ENCODE measurements at regions not wholly inside any gene's neighbourhood (a gene's known extent, or its start where the extent isn't known, plus 50 kb on each side); places are given as distances from the start of the nearest gene placed in this dataset.

DNA sequence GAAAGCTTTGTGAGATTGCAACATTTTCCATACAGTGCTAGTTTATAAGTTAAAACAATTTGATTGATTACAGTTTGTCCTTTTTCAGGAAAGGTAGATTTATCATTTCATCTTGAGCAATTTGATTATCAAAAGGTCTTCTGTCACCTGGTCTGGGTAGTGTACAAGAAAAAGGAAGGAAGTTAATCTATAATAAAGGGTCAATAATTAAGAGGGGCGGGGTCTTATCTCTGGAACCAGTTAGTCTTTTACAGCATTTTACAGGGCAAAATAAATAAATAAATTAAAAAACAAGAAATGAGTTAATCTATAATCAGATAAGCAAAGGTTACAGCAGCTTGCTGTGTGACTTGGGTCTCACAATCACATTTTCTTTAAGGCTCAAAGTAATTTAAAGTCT lies 277.8 kb upstream of the GYPC start (continued):
- TF ChIP-seq, protein P1, sequence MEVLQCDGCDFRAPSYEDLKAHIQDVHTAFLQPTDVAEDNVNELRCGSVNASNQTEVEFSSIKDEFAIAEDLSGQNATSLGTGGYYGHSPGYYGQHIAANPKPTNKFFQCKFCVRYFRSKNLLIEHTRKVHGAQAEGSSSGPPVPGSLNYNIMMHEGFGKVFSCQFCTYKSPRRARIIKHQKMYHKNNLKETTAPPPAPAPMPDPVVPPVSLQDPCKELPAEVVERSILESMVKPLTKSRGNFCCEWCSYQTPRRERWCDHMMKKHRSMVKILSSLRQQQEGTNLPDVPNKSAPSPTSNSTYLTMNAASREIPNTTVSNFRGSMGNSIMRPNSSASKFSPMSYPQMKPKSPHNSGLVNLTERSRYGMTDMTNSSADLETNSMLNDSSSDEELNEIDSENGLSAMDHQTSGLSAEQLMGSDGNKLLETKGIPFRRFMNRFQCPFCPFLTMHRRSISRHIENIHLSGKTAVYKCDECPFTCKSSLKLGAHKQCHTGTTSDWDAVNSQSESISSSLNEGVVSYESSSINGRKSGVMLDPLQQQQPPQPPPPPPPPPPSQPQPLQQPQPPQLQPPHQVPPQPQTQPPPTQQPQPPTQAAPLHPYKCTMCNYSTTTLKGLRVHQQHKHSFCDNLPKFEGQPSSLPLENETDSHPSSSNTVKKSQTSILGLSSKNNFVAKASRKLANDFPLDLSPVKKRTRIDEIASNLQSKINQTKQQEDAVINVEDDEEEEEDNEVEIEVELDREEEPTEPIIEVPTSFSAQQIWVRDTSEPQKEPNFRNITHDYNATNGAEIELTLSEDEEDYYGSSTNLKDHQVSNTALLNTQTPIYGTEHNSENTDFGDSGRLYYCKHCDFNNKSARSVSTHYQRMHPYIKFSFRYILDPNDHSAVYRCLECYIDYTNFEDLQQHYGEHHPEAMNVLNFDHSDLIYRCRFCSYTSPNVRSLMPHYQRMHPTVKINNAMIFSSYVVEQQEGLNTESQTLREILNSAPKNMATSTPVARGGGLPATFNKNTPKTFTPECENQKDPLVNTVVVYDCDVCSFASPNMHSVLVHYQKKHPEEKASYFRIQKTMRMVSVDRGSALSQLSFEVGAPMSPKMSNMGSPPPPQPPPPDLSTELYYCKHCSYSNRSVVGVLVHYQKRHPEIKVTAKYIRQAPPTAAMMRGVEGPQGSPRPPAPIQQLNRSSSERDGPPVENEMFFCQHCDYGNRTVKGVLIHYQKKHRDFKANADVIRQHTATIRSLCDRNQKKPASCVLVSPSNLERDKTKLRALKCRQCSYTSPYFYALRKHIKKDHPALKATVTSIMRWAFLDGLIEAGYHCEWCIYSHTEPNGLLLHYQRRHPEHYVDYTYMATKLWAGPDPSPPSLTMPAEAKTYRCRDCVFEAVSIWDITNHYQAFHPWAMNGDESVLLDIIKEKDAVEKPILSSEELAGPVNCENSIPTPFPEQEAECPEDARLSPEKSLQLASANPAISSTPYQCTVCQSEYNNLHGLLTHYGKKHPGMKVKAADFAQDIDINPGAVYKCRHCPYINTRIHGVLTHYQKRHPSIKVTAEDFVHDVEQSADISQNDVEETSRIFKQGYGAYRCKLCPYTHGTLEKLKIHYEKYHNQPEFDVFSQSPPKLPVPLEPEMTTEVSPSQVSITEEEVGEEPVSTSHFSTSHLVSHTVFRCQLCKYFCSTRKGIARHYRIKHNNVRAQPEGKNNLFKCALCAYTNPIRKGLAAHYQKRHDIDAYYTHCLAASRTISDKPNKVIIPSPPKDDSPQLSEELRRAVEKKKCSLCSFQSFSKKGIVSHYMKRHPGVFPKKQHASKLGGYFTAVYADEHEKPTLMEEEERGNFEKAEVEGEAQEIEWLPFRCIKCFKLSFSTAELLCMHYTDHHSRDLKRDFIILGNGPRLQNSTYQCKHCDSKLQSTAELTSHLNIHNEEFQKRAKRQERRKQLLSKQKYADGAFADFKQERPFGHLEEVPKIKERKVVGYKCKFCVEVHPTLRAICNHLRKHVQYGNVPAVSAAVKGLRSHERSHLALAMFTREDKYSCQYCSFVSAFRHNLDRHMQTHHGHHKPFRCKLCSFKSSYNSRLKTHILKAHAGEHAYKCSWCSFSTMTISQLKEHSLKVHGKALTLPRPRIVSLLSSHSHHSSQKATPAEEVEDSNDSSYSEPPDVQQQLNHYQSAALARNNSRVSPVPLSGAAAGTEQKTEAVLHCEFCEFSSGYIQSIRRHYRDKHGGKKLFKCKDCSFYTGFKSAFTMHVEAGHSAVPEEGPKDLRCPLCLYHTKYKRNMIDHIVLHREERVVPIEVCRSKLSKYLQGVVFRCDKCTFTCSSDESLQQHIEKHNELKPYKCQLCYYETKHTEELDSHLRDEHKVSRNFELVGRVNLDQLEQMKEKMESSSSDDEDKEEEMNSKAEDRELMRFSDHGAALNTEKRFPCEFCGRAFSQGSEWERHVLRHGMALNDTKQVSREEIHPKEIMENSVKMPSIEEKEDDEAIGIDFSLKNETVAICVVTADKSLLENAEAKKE (CRISPR knock-in tag; IDR thresholded peaks at IDR 0.05) = no peak
- TF ChIP-seq EZH2phosphoT487 (IDR thresholded peaks at IDR 0.05; ENCODE audit: unreplicated experiment) (no peak), EZH2 (IDR thresholded peaks at IDR 0.05; ENCODE audit: low read depth, unreplicated experiment) (no peak), STAT1 (IDR thresholded peaks at IDR 0.05; ENCODE audit: unreplicated experiment) (no peak)
- TF ChIP-seq, protein P2, sequence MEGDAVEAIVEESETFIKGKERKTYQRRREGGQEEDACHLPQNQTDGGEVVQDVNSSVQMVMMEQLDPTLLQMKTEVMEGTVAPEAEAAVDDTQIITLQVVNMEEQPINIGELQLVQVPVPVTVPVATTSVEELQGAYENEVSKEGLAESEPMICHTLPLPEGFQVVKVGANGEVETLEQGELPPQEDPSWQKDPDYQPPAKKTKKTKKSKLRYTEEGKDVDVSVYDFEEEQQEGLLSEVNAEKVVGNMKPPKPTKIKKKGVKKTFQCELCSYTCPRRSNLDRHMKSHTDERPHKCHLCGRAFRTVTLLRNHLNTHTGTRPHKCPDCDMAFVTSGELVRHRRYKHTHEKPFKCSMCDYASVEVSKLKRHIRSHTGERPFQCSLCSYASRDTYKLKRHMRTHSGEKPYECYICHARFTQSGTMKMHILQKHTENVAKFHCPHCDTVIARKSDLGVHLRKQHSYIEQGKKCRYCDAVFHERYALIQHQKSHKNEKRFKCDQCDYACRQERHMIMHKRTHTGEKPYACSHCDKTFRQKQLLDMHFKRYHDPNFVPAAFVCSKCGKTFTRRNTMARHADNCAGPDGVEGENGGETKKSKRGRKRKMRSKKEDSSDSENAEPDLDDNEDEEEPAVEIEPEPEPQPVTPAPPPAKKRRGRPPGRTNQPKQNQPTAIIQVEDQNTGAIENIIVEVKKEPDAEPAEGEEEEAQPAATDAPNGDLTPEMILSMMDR (conservative IDR thresholded peaks at IDR 0.05; ENCODE audit: low read depth in 2 of 2) = no peak
- TF ChIP-seq, protein P3, sequence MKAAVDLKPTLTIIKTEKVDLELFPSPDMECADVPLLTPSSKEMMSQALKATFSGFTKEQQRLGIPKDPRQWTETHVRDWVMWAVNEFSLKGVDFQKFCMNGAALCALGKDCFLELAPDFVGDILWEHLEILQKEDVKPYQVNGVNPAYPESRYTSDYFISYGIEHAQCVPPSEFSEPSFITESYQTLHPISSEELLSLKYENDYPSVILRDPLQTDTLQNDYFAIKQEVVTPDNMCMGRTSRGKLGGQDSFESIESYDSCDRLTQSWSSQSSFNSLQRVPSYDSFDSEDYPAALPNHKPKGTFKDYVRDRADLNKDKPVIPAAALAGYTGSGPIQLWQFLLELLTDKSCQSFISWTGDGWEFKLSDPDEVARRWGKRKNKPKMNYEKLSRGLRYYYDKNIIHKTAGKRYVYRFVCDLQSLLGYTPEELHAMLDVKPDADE (IDR thresholded peaks at IDR 0.05) = no peak

DNA sequence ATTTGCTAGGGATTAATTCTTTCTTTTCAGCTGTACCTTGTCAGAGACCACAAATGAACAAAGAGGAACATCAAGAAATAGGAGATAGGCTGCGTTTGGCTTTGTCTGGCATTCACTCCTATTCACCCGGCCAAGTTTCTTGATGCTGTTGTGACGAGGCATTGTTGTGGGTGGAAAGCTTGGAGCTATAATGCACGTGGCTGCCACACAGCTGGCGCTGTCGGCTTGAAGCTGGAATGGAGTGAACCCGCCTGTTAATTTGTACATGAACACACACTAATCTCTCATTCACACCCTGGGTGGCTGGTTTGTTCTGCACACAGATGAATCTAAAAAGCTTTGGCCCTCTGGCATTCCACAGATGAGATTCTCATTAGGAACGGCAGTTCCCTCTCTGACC lies 274.9 kb upstream of the GYPC start:
- H3K36me3 Mint-ChIP-seq (ENCODE audit: low read depth) = peaks cover 5% of the 10 kb centered on the region; the same call in 2 of the 3 replicates
- Histone ChIP-seq H2AFZ (no peak overlapping the region), H3F3A (replicated peaks; ENCODE audit: low read depth) (no peaks in the 10 kb centered on the region), H3K4me3 (no peak overlapping the region), H3K9me2 (ENCODE audit: insufficient read depth) (no peaks in the 10 kb centered on the region), H3K27me3 (ENCODE audit: insufficient read depth) (no peaks in the 10 kb centered on the region), H3K4me1 (ENCODE audit: insufficient read depth) (no peaks in the 10 kb centered on the region), H4K20me1 (replicated peaks; ENCODE audit: insufficient read depth) (no peaks in the 10 kb centered on the region), H3K36me3 (ENCODE audit: insufficient read depth) (no peaks in the 10 kb centered on the region; the same call in 1 of the 2 replicates), H3K79me2 (replicated peaks; ENCODE audit: insufficient read depth) (no peaks in the 10 kb centered on the region), H3K27ac (ENCODE audit: low read depth) (no peak overlapping the region), H3K4me2 (no peak overlapping the region)
- ATAC-seq (no peak), DNase-seq (ENCODE audit: low spot score) (no peak)
- no peak overlapping the region for H3K4me3 Mint-ChIP-seq
- H3K9me3 Mint-ChIP-seq = peaks cover 5% of the 10 kb centered on the region
- H3K27ac Mint-ChIP-seq = no peak overlapping the region
- H3K27me3 Mint-ChIP-seq (ENCODE audit: insufficient read depth, low read depth, poor library complexity) = peaks cover 3% of the 10 kb centered on the region
- H3K4me1 Mint-ChIP-seq = peaks cover 8% of the 10 kb centered on the region
- TF ChIP-seq, protein P1 (CRISPR knock-in tag; IDR thresholded peaks at IDR 0.05) = no peak
- TF ChIP-seq ZNF114 (CRISPR knock-in tag; IDR thresholded peaks at IDR 0.05) (no peak), STAT1 (IDR thresholded peaks at IDR 0.05; ENCODE audit: unreplicated experiment) (no peak)
